ENCODE measurements at regions not wholly inside any gene's neighbourhood (a gene's known extent, or its start where the extent isn't known, plus 50 kb on each side); places are given as distances from the start of the nearest gene placed in this dataset.

DNA sequence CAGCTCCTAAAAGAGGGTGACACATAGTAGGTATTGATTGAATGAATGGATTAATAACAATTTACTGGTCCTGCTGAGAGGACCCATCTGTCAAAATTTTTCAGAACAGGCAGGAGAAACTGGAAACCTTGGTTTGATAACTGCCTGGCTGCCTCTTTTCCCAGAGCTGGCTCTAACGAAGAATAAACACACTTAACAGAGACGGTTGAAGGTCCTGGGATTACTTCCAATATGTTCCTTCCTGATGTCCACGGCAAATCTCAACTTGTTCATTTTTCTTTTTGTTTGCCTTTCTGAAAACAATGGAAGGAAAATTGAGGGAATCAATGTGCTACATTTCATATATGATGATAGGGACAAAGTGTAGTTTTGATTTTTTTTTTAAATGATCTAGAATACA lies 76.5 kb upstream of the SYT13 start:
- no peaks in the 10 kb centered on the region for H3K9me3 ChIP-seq (ENCODE audit: control insufficient read depth, insufficient read depth, low read length)
- no peaks in the 10 kb centered on the region for H3K36me3 ChIP-seq (ENCODE audit: control insufficient read depth, insufficient read depth, low read length)
- H4K8ac ChIP-seq (ENCODE audit: low read depth in 2 of 2, low read length in 2 of 2): no peak overlapping the region
- H3K4me1 ChIP-seq (ENCODE audit: control insufficient read depth, insufficient read depth, low read length): no peaks in the 10 kb centered on the region
- H2BK20ac ChIP-seq (ENCODE audit: low read depth, low read length): no peak overlapping the region
- H3K4me3 ChIP-seq (ENCODE audit: insufficient read depth, low read depth, low read length): no peak overlapping the region
- H3K56ac ChIP-seq (ENCODE audit: extremely low read depth, insufficient read depth, low read length): no peak overlapping the region
- no peak overlapping the region for H3K4me2 ChIP-seq (ENCODE audit: low read depth, low read length)
- ATAC-seq (ENCODE audit: low read depth): no peak
- no peak overlapping the region for H3K27ac ChIP-seq (ENCODE audit: insufficient read depth, low read length)
- intact Hi-C loops (cut with micrococcal nuclease) (no loop called here), in situ Hi-C loops (cut with MboI; ENCODE audit: low sequenced_read_pairs) (no loop called here), dilution Hi-C loops (cut with HindIII; ENCODE audit: low sequenced_read_pairs, unreplicated experiment) (no loop called here)
- H3K27me3 ChIP-seq (ENCODE audit: control insufficient read depth, insufficient read depth, low read length): peaks cover 17% of the 10 kb centered on the region
- H4K20me1 ChIP-seq (ENCODE audit: insufficient read depth, low read length): no peaks in the 10 kb centered on the region
- CTCF ChIA-PET: no interaction called here
- BruUV-seq (replicated peaks): no TSS peak
- H3K23ac ChIP-seq (ENCODE audit: low read depth, low read length): no peak overlapping the region
- H4K91ac ChIP-seq (ENCODE audit: insufficient read depth, low read depth, low read length): no peak overlapping the region
- H3K79me1 ChIP-seq (ENCODE audit: low read depth in 1 of 2, low read length in 2 of 2): no peaks in the 10 kb centered on the region
- H2BK15ac ChIP-seq (ENCODE audit: low read depth, low read length): no peak overlapping the region
- no peak overlapping the region for H2AFZ ChIP-seq (replicated peaks; ENCODE audit: low read length, poor library complexity)
- no peak overlapping the region for H3K18ac ChIP-seq (ENCODE audit: low read depth, low read length)
- H2AK9ac ChIP-seq (replicated peaks; ENCODE audit: low read depth, low read length, poor library complexity): no peak overlapping the region
- H3K9me1 ChIP-seq (ENCODE audit: insufficient read depth, low read length): no peaks in the 10 kb centered on the region
- WGBS, 2 experiments (ENCODE audit: extremely low coverage in 2 of 2, insufficient read length in 1 of 2): no CpG with 5 or more reads among the region's 3 CpGs
- H2BK5ac ChIP-seq (ENCODE audit: low read depth, low read length, poor library complexity, severe bottlenecking): no peak overlapping the region
- no peak overlapping the region for H4K5ac ChIP-seq (ENCODE audit: low read depth, low read length)
- H2BK120ac ChIP-seq (ENCODE audit: low read depth, low read length): no peak overlapping the region
- H3K14ac ChIP-seq (replicated peaks; ENCODE audit: low read depth, low read length): no peak overlapping the region
- DNase-seq: no peak
- H2AK5ac ChIP-seq (ENCODE audit: low read depth, low read length): no peak overlapping the region
- TF ChIP-seq MXI1 (IDR thresholded peaks at IDR 0.05; ENCODE audit: borderline replicate concordance, low read depth, low read length) (no peak), NFE2L2 (IDR thresholded peaks at IDR 0.05; ENCODE audit: low read depth, low read length) (no peak), FOS (IDR thresholded peaks at IDR 0.05; ENCODE audit: low read depth, low read length) (no peak), MAZ (IDR thresholded peaks at IDR 0.05; ENCODE audit: borderline replicate concordance, low read depth, low read length) (no peak), USF2 (IDR thresholded peaks at IDR 0.05; ENCODE audit: low read depth, low read length) (no peak), CHD1 (IDR thresholded peaks at IDR 0.05; ENCODE audit: low read depth, low read length) (no peak), RCOR1 (IDR thresholded peaks at IDR 0.05; ENCODE audit: insufficient replicate concordance, low read length) (no peak), MAFK (IDR thresholded peaks at IDR 0.05; ENCODE audit: low read depth, low read length) (no peak), BHLHE40 (IDR thresholded peaks at IDR 0.05; ENCODE audit: low read depth, low read length) (no peak), POLR2A (IDR thresholded peaks at IDR 0.05; ENCODE audit: low read depth, low read length) (no peak), RFX5 (IDR thresholded peaks at IDR 0.05; ENCODE audit: low read depth, low read length) (no peak), SMC3 (IDR thresholded peaks at IDR 0.05; ENCODE audit: low read depth, low read length) (no peak), CEBPB (IDR thresholded peaks at IDR 0.05; ENCODE audit: low read depth, low read length) (no peak), RAD21 (IDR thresholded peaks at IDR 0.05; ENCODE audit: low read length) (no peak)
- TF ChIP-seq, protein P1, sequence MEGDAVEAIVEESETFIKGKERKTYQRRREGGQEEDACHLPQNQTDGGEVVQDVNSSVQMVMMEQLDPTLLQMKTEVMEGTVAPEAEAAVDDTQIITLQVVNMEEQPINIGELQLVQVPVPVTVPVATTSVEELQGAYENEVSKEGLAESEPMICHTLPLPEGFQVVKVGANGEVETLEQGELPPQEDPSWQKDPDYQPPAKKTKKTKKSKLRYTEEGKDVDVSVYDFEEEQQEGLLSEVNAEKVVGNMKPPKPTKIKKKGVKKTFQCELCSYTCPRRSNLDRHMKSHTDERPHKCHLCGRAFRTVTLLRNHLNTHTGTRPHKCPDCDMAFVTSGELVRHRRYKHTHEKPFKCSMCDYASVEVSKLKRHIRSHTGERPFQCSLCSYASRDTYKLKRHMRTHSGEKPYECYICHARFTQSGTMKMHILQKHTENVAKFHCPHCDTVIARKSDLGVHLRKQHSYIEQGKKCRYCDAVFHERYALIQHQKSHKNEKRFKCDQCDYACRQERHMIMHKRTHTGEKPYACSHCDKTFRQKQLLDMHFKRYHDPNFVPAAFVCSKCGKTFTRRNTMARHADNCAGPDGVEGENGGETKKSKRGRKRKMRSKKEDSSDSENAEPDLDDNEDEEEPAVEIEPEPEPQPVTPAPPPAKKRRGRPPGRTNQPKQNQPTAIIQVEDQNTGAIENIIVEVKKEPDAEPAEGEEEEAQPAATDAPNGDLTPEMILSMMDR (conservative IDR thresholded peaks at IDR 0.05; ENCODE audit: low read depth, low read length): no peak
- TF ChIP-seq, protein P2, sequence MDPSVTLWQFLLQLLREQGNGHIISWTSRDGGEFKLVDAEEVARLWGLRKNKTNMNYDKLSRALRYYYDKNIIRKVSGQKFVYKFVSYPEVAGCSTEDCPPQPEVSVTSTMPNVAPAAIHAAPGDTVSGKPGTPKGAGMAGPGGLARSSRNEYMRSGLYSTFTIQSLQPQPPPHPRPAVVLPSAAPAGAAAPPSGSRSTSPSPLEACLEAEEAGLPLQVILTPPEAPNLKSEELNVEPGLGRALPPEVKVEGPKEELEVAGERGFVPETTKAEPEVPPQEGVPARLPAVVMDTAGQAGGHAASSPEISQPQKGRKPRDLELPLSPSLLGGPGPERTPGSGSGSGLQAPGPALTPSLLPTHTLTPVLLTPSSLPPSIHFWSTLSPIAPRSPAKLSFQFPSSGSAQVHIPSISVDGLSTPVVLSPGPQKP (IDR thresholded peaks at IDR 0.05; ENCODE audit: borderline replicate concordance, low read depth, low read length): no peak
- H3K9ac ChIP-seq (ENCODE audit: low read depth, low read length): no peak overlapping the region
- POLR2A ChIA-PET (ENCODE audit: unreplicated experiment): no interaction called here
- no peak overlapping the region for H3K4ac ChIP-seq (ENCODE audit: low read depth, low read length)

Measured in IMR-90 (cell line).